ENCODE measurements at regions not wholly inside any gene's neighbourhood (a gene's known extent, or its start where the extent isn't known, plus 50 kb on each side); places are given as distances from the start of the nearest gene placed in this dataset.

GRCh38 chr1:29743931-29744330 lies 507.6 kb downstream of the PTPRU start:
- TF ChIP-seq, protein P1, sequence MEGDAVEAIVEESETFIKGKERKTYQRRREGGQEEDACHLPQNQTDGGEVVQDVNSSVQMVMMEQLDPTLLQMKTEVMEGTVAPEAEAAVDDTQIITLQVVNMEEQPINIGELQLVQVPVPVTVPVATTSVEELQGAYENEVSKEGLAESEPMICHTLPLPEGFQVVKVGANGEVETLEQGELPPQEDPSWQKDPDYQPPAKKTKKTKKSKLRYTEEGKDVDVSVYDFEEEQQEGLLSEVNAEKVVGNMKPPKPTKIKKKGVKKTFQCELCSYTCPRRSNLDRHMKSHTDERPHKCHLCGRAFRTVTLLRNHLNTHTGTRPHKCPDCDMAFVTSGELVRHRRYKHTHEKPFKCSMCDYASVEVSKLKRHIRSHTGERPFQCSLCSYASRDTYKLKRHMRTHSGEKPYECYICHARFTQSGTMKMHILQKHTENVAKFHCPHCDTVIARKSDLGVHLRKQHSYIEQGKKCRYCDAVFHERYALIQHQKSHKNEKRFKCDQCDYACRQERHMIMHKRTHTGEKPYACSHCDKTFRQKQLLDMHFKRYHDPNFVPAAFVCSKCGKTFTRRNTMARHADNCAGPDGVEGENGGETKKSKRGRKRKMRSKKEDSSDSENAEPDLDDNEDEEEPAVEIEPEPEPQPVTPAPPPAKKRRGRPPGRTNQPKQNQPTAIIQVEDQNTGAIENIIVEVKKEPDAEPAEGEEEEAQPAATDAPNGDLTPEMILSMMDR (IDR thresholded peaks at IDR 0.05), result no peak
- TF ChIP-seq POLR2A (IDR thresholded peaks at IDR 0.05), result no peak
- no peak for TF ChIP-seq EP300 (IDR thresholded peaks at IDR 0.05)
- Histone ChIP-seq H3K27me3 (no peaks in the 10 kb centered on the region), H3K9me3 (no peaks in the 10 kb centered on the region), H3K27ac (no peak overlapping the region), H3K4me1 (ENCODE audit: insufficient read depth) (no peaks in the 10 kb centered on the region), H3K36me3 (no peaks in the 10 kb centered on the region), H3K4me3 (no peak overlapping the region)
- 72 to 76% (median 72%) methylated on average over 7 of the region's 7 CpGs for WGBS, 3 donors
- no peak for DNase-seq
- intact Hi-C loops (cut with DNase I), result no loop called here

- Histone ChIP-seq H3K4me1 (ENCODE audit: insufficient read depth) (no peaks in the 10 kb centered on the region), H3K27ac (no peak overlapping the region), H3K9me3 (no peaks in the 10 kb centered on the region), H3K4me3 (no peak overlapping the region), H3K36me3 (no peaks in the 10 kb centered on the region), H3K27me3 (no peaks in the 10 kb centered on the region)
- no peak for DNase-seq
- no peak for TF ChIP-seq EP300 (IDR thresholded peaks at IDR 0.05)
- TF ChIP-seq POLR2A (IDR thresholded peaks at IDR 0.05), result no peak
- TF ChIP-seq, protein P1 (IDR thresholded peaks at IDR 0.05), result no peak
- intact Hi-C loops (cut with DNase I), result no loop called here
- WGBS, 3 donors, result 69 to 84% (median 72%) methylated on average over 5 of the region's 5 CpGs
Measured at GRCh38 chr1:29743264-29743663, 506.9 kb downstream of the PTPRU start.

- Histone ChIP-seq H3K27me3 (no peaks in the 10 kb centered on the region), H3K4me3 (no peak overlapping the region), H3K4me1 (ENCODE audit: insufficient read depth) (no peaks in the 10 kb centered on the region), H3K9me3 (no peaks in the 10 kb centered on the region), H3K36me3 (no peaks in the 10 kb centered on the region), H3K27ac (no peak overlapping the region)
- intact Hi-C loops (cut with DNase I), result no loop called here
- DNase-seq, result no peak
- WGBS, 3 donors, result 47 to 62% (median 58%) methylated on average over 1 of the region's 1 CpG
- TF ChIP-seq POLR2A (IDR thresholded peaks at IDR 0.05) (no peak), EP300 (IDR thresholded peaks at IDR 0.05) (no peak)
- TF ChIP-seq, protein P1 (IDR thresholded peaks at IDR 0.05), result no peak
Measured at GRCh38 chr1:29739176-29739575, 502.9 kb downstream of the PTPRU start.

- H3K27ac ChIP-seq, result no peak overlapping the region
- H3K4me1 ChIP-seq (ENCODE audit: insufficient read depth), result no peaks in the 10 kb centered on the region
- no peaks in the 10 kb centered on the region for H3K27me3 ChIP-seq
- intact Hi-C loops (cut with DNase I), result no loop called here
- H3K4me3 ChIP-seq, result no peak overlapping the region
- no peak for DNase-seq
- WGBS, 3 donors, result 57 to 68% (median 67%) methylated on average over 5 of the region's 5 CpGs
- H3K9me3 ChIP-seq, result no peaks in the 10 kb centered on the region
- TF ChIP-seq, protein P1 (IDR thresholded peaks at IDR 0.05), result no peak
- no peak for TF ChIP-seq POLR2A (IDR thresholded peaks at IDR 0.05)
- TF ChIP-seq EP300 (IDR thresholded peaks at IDR 0.05), result no peak
- H3K36me3 ChIP-seq, result no peaks in the 10 kb centered on the region
Measured at GRCh38 chr1:29736582-29737188, 500.4 kb downstream of the PTPRU start.

Data from ovary (tissue), 7 donors.